ENCODE measurements at regions not wholly inside any gene's neighbourhood (a gene's known extent, or its start where the extent isn't known, plus 50 kb on each side); places are given as distances from the start of the nearest gene placed in this dataset.

DNA sequence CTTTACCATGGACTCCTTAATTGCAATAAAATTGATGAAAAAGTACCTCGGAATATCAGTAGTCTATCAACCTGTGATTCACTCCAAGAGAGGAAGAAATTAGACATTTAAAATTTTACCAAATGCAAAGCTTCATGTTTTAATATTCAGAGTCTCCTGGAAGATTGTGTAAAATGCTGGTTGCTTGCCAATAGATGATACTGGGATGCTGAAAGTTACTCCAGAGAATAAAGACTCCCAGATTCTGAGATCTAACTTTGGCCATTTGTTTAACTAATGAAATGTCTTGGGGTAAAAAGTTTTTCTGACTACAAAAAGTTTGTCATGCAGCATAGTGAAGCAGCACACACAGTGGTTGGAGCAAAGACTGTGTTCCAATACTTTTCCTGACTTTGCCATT is 176.7 kb upstream of the RSPO3 start:
- no peak for DNase-seq (ENCODE audit: low spot score)
- in situ Hi-C loops (cut with MboI; ENCODE audit: low pct_unique_long_range_greater_than_20kb, low sequenced_read_pairs, unreplicated experiment), result no loop called here
- TF ChIP-seq, protein P1, sequence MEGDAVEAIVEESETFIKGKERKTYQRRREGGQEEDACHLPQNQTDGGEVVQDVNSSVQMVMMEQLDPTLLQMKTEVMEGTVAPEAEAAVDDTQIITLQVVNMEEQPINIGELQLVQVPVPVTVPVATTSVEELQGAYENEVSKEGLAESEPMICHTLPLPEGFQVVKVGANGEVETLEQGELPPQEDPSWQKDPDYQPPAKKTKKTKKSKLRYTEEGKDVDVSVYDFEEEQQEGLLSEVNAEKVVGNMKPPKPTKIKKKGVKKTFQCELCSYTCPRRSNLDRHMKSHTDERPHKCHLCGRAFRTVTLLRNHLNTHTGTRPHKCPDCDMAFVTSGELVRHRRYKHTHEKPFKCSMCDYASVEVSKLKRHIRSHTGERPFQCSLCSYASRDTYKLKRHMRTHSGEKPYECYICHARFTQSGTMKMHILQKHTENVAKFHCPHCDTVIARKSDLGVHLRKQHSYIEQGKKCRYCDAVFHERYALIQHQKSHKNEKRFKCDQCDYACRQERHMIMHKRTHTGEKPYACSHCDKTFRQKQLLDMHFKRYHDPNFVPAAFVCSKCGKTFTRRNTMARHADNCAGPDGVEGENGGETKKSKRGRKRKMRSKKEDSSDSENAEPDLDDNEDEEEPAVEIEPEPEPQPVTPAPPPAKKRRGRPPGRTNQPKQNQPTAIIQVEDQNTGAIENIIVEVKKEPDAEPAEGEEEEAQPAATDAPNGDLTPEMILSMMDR (IDR thresholded peaks at IDR 0.05; ENCODE audit: extremely low read depth, insufficient read depth, missing control alignments), result no peak

DNA sequence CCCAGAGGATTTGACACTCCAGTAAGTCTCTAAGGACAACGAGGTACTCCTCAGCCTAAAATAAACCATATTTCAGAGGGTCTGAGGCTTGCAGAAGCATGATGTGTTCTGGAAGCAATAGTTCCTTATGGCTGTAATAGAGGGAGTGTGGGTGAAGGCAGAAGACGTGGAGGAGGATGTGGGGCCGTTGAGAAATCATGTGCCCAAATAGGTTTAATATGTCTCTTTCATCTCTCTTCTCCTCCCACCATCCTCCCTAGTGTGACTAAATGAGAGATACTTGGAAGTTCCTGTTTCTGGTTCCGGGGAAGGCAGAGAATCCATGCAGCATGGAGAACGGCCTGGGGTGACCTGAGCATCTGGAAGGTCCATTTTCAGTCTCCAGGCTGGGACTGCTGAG is 174.0 kb upstream of the RSPO3 start:
- in situ Hi-C loops (cut with MboI; ENCODE audit: low pct_unique_long_range_greater_than_20kb, low sequenced_read_pairs, unreplicated experiment), result no loop called here
- TF ChIP-seq, protein P1 (IDR thresholded peaks at IDR 0.05; ENCODE audit: extremely low read depth, insufficient read depth, missing control alignments), result no peak
- DNase-seq (ENCODE audit: low spot score), result no peak

DNA sequence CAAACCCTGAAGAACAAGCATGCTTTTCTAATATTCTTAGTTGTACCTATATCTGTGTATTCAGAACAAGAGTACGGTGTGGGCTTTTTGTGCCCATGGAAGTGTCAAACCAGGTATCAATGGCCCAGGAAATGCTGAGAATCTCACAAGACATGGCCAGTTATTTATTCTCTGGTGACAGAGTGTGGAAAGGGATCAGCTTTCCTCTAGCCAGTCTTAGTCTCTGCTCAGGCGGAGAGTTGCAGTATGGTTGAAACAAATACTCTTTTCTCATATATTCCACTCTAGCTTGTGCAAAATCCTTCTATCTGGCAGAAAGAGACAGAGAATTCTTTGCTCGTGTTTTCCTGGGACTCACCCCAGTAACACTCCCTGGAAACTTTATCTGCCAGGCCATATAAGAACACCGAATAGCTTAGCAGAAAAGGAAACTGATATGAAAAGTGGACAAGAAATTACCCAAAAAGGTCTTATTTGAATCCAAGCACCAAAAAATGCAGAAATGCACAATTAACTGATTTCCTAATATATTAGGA is 173.3 kb upstream of the RSPO3 start:
- no peak for DNase-seq (ENCODE audit: low spot score)
- in situ Hi-C loops (cut with MboI; ENCODE audit: low pct_unique_long_range_greater_than_20kb, low sequenced_read_pairs, unreplicated experiment), result no loop called here
- TF ChIP-seq, protein P1 (IDR thresholded peaks at IDR 0.05; ENCODE audit: extremely low read depth, insufficient read depth, missing control alignments), result no peak

DNA sequence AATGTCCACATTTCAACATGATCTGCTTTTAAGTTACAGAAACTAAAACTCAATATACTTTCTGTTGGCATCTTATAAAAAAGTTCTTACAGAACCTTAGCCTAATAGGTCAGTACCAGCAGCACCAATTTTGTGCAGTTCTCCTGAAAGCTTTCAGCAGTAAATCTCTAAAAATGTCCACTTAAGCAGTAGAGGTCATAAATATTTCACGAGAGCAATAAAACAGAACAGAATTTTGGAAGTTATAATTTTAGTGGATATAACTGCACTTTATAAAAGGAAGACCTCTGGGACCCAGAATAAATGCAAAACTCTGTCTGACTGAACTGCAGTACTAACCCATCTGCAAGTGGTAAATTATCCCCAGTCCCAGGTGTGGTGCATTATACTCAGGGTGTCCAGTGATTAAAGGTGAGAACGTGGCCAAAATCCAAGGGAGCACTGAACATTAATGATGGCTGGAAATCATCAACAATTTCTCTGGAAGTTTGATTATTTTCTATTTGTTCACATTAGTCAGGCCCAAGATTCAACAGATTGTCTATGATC is 172.6 kb upstream of the RSPO3 start:
- TF ChIP-seq, protein P1 (IDR thresholded peaks at IDR 0.05; ENCODE audit: extremely low read depth, insufficient read depth, missing control alignments), result no peak
- no peak for DNase-seq (ENCODE audit: low spot score)
- in situ Hi-C loops (cut with MboI; ENCODE audit: low pct_unique_long_range_greater_than_20kb, low sequenced_read_pairs, unreplicated experiment), result no loop called here

DNA sequence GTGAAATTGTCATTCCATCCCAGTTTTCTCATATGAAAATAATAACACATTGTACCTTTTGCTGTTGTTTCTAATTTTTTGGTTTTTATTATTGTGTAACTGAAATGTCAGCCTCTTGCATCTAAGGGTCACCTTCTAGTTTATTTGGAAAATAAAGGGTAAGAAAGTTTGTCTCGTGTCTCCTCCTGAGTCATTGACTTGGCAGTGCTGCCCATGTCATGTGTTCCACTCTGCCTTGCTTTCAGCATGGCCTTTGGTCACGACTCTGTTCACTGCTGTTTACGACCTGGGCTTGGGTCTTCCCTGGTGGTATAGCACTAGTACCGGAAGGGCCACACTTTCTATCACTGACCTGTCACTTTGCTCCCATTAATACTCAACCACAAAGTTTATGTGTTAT is 171.4 kb upstream of the RSPO3 start:
- in situ Hi-C loops (cut with MboI; ENCODE audit: low pct_unique_long_range_greater_than_20kb, low sequenced_read_pairs, unreplicated experiment), result no loop called here
- TF ChIP-seq, protein P1 (IDR thresholded peaks at IDR 0.05; ENCODE audit: extremely low read depth, insufficient read depth, missing control alignments), result no peak
- DNase-seq (ENCODE audit: low spot score), result no peak

DNA sequence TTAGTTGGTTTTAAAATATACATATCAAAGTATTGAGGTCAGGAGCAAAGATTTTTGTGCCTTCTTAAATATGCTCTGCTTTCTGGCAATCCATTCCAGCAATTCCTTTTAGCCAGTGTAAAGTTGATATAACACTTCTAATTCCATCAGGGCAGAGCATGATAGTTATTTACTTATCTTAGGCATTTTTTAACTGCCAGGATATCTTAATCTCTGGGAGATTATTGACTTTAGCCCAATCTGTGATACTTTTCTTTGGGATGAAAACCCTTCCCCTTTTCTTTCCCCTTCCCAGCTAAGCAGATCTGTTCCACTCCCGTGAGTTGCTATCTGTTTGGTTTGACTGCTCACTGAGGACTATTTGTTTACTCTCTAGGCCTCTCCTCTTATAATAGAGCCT is 168.7 kb upstream of the RSPO3 start:
- TF ChIP-seq, protein P1 (IDR thresholded peaks at IDR 0.05; ENCODE audit: extremely low read depth, insufficient read depth, missing control alignments), result no peak
- in situ Hi-C loops (cut with MboI; ENCODE audit: low pct_unique_long_range_greater_than_20kb, low sequenced_read_pairs, unreplicated experiment), result no loop called here
- no peak for DNase-seq (ENCODE audit: low spot score)

Data from GM13977 (cell line).